Prostate gland (tissue), 2 donors: ENCODE measurements at regions not wholly inside any gene's neighbourhood (a gene's known extent, or its start where the extent isn't known, plus 50 kb on each side); places are given as distances from the start of the nearest gene placed in this dataset.

Experiments used
- CTCF ChIP-seq, 4 experiments: fragments of 200-600 bp in 2 of 4; fragments of 450-650 bp in 2 of 4; sonication (generic) in 2 of 4; IDR thresholded peaks; 1 replicate in 3 of 4; 2 replicates in 1 of 4; pipeline ENCODE4 v1.5.1; 2016 to 2019; ENCODE audit warnings: antibody characterized with exemption in 4 of 4, mild to moderate bottlenecking in 2 of 4, moderate library complexity in 2 of 4
- POLR2AphosphoS5 ChIP-seq: sonication (generic); formaldehyde crosslinking; IDR thresholded peaks from one replicate; pipeline ENCODE4 v1.6.1; 2017; ENCODE audit warnings: antibody characterized with exemption

DNA sequence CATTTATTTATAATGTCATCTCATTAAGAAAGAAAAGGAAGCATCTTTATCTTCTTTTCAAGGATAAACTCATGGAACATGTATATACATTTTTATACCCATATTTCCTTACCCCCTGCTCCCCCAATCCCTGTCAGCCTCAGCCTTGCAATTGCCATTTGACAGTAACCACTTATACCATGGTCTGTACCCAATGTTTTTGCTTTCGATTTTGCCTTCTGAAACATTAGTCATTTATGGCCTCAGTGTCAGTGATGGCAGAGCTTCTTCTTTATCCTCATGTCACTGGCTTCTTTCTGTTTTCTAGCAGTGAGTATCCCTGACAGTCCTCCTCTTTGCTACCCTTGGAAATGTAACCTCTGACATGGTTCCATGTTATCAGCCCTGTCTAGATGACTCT, 228.4 kb downstream of the SPRY1 start:
- TF ChIP-seq POLR2AphosphoS5 = no peak
- TF ChIP-seq CTCF (IDR thresholded peaks at IDR 0.05) = no peak
